KMS-11 (cell line): ENCODE measurements at regions not wholly inside any gene's neighbourhood (a gene's known extent, or its start where the extent isn't known, plus 50 kb on each side); places are given as distances from the start of the nearest gene placed in this dataset.

Experiments used
- H2AFZ ChIP-seq: fragments of 200-600 bp; sonication (generic); 2 replicates; pipeline ENCODE4 v1.6.1; 2016; ENCODE audit warnings: antibody characterized with exemption, mixed run types, low read depth
- H3K27ac ChIP-seq: fragments of 200-600 bp; sonication (generic); 2 replicates; pipeline ENCODE4 v1.6.1; 2016; ENCODE audit warnings: mild to moderate bottlenecking, mixed run types
- H3K27me3 ChIP-seq: fragments of 200-600 bp; sonication (generic); 2 replicates; pipeline ENCODE4 v1.6.1; 2017; ENCODE audit warnings: mild to moderate bottlenecking, low read depth, mixed run types, moderate library complexity; ENCODE audit not compliant: insufficient read depth
- H3K36me3 ChIP-seq: fragments of 200-600 bp; sonication (generic); 2 replicates; pipeline ENCODE4 v1.6.1; 2017; ENCODE audit warnings: mild to moderate bottlenecking, mixed run types; ENCODE audit not compliant: insufficient read depth
- H3K4me1 ChIP-seq: fragments of 200-600 bp; sonication (generic); 2 replicates; pipeline ENCODE4 v1.6.1; 2016; ENCODE audit warnings: mild to moderate bottlenecking, low read depth, mixed run types; ENCODE audit not compliant: poor library complexity, severe bottlenecking
- H3K4me2 ChIP-seq: fragments of 200-600 bp; sonication (generic); 2 replicates; pipeline ENCODE4 v1.7.0; 2016; ENCODE audit warnings: mild to moderate bottlenecking, mixed run types
- H3K4me3 ChIP-seq: fragments of 200-600 bp; sonication (generic); IDR thresholded peaks from 2 replicates; pipeline ENCODE4 v1.6.1; 2017; ENCODE audit warnings: low read depth, low read length, mixed read lengths; ENCODE audit not compliant: insufficient read depth
- H3K79me2 ChIP-seq: fragments of 200-600 bp; sonication (generic); 2 replicates; pipeline ENCODE4 v1.6.1; 2016; ENCODE audit warnings: low read depth, mixed run types; ENCODE audit not compliant: insufficient read depth
- H3K9ac ChIP-seq: fragments of 200-600 bp; sonication (generic); 2 replicates; pipeline ENCODE4 v1.6.1; 2016; ENCODE audit warnings: mild to moderate bottlenecking, mixed run types
- H4K20me1 ChIP-seq: fragments of 200-600 bp; sonication (generic); 2 replicates; pipeline ENCODE4 v1.6.1; 2016; ENCODE audit warnings: mild to moderate bottlenecking, mixed run types; ENCODE audit not compliant: insufficient read depth
- TF ChIP-seq, protein P1 (sequence below): fragments of 200-600 bp; sonication (generic); conservative IDR thresholded peaks from 2 replicates; pipeline ENCODE4 v1.6.1; 2017; ENCODE audit warnings: low read depth, mild to moderate bottlenecking, antibody characterized with exemption, low read length, moderate library complexity, mixed read lengths

DNA sequence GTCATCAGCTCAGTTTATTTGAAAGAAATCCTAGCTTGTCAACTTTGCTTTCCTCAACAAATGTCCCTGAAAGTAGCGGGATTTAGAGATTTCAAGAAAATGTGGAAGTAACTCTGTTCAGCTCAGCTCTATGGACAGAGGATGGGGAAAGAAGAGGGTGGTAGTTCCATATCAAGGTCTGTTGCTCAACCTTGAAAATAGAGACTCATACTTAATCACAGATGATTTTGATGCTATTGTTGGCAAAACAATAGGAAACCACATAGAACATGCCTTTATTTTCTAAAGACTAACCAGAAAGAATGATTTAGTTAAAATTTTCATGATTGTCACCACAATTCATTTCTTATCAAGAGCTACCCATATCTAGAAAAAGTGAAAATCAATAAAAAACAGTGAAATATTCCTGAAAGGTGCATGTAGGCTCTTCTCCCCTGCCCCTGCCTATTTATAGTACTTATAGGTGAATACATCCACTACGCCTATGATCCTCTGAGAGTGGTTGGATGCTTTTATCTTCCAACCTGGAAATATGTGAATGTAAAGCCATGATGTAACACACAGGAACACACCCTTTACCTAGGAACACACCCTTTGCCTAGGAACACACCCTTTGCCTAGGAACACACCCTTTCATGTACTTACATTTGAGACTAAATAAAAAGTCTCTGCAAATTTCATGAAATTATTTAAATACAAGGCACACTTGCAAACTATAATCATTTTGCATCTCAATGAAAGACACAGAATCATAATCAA lies 65.8 kb downstream of the ETAA1 start:
- Histone ChIP-seq H3K4me3 (no peak overlapping the region), H2AFZ (no peak overlapping the region), H3K36me3 (no peaks in the 10 kb centered on the region), H3K4me2 (no peak overlapping the region; the same call in 1 of the 2 replicates), H3K4me1 (peaks cover 3% of the 10 kb centered on the region), H3K27me3 (no peaks in the 10 kb centered on the region), H3K27ac (peak overlapping the region; percentile 4; the same call in 1 of the 2 replicates), H4K20me1 (no peaks in the 10 kb centered on the region), H3K79me2 (no peaks in the 10 kb centered on the region), H3K9ac (no peak overlapping the region)
- TF ChIP-seq, protein P1, sequence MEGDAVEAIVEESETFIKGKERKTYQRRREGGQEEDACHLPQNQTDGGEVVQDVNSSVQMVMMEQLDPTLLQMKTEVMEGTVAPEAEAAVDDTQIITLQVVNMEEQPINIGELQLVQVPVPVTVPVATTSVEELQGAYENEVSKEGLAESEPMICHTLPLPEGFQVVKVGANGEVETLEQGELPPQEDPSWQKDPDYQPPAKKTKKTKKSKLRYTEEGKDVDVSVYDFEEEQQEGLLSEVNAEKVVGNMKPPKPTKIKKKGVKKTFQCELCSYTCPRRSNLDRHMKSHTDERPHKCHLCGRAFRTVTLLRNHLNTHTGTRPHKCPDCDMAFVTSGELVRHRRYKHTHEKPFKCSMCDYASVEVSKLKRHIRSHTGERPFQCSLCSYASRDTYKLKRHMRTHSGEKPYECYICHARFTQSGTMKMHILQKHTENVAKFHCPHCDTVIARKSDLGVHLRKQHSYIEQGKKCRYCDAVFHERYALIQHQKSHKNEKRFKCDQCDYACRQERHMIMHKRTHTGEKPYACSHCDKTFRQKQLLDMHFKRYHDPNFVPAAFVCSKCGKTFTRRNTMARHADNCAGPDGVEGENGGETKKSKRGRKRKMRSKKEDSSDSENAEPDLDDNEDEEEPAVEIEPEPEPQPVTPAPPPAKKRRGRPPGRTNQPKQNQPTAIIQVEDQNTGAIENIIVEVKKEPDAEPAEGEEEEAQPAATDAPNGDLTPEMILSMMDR = no peak

DNA sequence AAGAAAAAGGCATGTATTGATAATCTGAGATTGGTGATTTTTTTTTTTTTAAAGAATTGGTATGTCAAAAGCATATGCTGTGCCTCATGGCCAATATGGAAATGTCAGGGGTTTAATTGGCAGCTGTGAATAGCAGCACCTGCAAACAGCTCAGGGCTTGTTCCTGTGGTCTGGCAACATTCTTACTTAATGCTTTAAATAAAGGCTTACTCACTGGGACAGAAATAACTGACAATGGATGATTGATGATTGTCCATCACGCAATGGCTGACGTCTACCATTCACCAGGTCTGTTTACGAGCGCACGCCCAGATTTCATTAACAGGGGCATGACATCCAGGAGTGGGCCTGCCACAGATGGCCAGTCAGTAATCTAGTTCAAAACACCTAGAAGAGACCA lies 66.7 kb downstream of the ETAA1 start:
- H3K9ac ChIP-seq = no peak overlapping the region
- H4K20me1 ChIP-seq = no peaks in the 10 kb centered on the region
- H3K4me3 ChIP-seq = no peak overlapping the region
- no peak overlapping the region for H2AFZ ChIP-seq
- H3K27ac ChIP-seq = peak overlapping the region; percentile 4; the same call in 1 of the 2 replicates
- H3K79me2 ChIP-seq = no peaks in the 10 kb centered on the region
- no peaks in the 10 kb centered on the region for H3K36me3 ChIP-seq
- H3K27me3 ChIP-seq = no peaks in the 10 kb centered on the region
- peaks cover 3% of the 10 kb centered on the region for H3K4me1 ChIP-seq
- no peak overlapping the region; the same call in 1 of the 2 replicates for H3K4me2 ChIP-seq
- TF ChIP-seq, protein P1 = no peak

DNA sequence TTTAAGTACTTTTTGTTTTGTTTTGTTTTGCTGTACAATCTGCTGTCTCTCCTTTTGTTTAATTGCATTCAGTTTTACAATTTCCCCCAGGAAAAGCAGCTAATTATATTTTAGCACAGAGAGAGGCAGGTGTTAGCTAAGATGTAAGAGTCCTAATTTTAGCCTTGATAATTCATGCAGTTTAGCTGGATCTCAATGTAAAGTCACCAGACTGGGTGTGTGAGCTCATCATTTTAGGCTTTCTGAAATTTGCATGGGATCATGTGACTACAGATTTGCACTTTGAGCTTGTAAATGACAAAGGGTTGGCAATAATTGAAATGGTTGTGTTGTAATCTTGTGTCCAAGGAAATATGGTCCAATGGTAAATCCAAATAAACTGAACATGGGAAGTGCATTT lies 68.5 kb downstream of the ETAA1 start:
- no peaks in the 10 kb centered on the region for H3K27me3 ChIP-seq
- no peak overlapping the region for H3K4me3 ChIP-seq
- no peak overlapping the region for H3K4me2 ChIP-seq
- no peaks in the 10 kb centered on the region for H3K79me2 ChIP-seq
- no peak overlapping the region for H3K9ac ChIP-seq
- no peak overlapping the region for H3K27ac ChIP-seq
- TF ChIP-seq, protein P1 = no peak
- no peak overlapping the region for H2AFZ ChIP-seq
- H4K20me1 ChIP-seq = no peaks in the 10 kb centered on the region
- peaks cover 3% of the 10 kb centered on the region for H3K4me1 ChIP-seq
- H3K36me3 ChIP-seq = no peaks in the 10 kb centered on the region

DNA sequence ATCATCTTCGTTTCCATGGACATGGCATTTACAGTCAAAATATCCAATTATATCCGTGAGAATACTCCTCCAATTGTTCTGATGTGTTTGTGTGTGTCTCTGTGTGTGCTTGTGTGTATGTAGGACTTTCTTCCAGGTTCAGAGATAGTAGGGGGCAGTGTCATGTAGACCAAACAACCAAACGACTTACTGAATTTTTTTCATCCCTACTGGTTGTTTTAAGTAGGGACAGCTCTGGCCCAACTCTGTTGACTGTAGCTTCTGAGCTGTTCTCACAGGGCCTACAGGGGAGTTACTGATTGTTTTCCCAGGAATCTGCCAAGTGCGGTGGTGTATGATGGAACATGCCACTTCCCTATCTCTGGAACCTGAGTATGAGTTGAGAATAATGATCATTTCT lies 69.6 kb downstream of the ETAA1 start:
- no peaks in the 10 kb centered on the region for H3K27me3 ChIP-seq
- no peaks in the 10 kb centered on the region for H4K20me1 ChIP-seq
- TF ChIP-seq, protein P1 = no peak
- H3K79me2 ChIP-seq = no peaks in the 10 kb centered on the region
- no peak overlapping the region for H3K9ac ChIP-seq
- no peak overlapping the region for H3K4me3 ChIP-seq
- H3K27ac ChIP-seq = no peak overlapping the region
- H2AFZ ChIP-seq = no peak overlapping the region
- H3K36me3 ChIP-seq = no peaks in the 10 kb centered on the region
- peaks cover 3% of the 10 kb centered on the region for H3K4me1 ChIP-seq
- H3K4me2 ChIP-seq = no peak overlapping the region
